K562 (cell line): ENCODE measurements at regions not wholly inside any gene's neighbourhood (a gene's known extent, or its start where the extent isn't known, plus 50 kb on each side); places are given as distances from the start of the nearest gene placed in this dataset.

Experiments used
- ATAC-seq: fragments of 200-7000 bp; cut with Tn5 transposase; 3 replicates; pipeline ENCODE4 v1.9.1; 2020; ENCODE audit warnings: moderate library complexity
- BruUV-seq: library from RNA; stranded (reverse); fragments of 400-500 nt; replicated peaks from 2 replicates; lab custom pipeline; 2021; lab: Mats Ljungman, UMichigan
- CTCF ChIA-PET: fragments of 300-600 bp; formaldehyde crosslinking; extraction: SDS; loops from one replicate; lab custom pipeline; 2021; ENCODE audit warnings: low intra/inter-chr PET ratio; lab: Yijun Ruan, JAX
- POLR2A ChIA-PET: fragments of 300-600, 350-650 bp; sonication (Branson Sonifier 250); formaldehyde crosslinking; extraction: SDS; loops from one replicate; lab custom pipeline; 2021; ENCODE audit warnings: antibody characterized with exemption, inconsistent platforms; lab: Yijun Ruan, JAX
- DNase-seq, 4 experiments: peaks; one replicate each; pipeline versions ENCODE4 v3.0.0 to v3.0.0-alpha.2; 2011 to 2018; ENCODE audit warnings: low spot score in 3 of 4, mixed read lengths in 3 of 4; ENCODE audit errors: extremely low read depth in 1 of 4
- FAIRE-seq: peaks from 2 replicates; lab custom pipeline; 2011; peaks lifted over from hg19 to GRCh38; lab: Jason Lieb, UNC
- H2AFZ ChIP-seq: 2 replicates; pipeline ENCODE4 v1.6.0; 2011; ENCODE audit warnings: low read depth, low read length, control low read depth, inconsistent platforms
- H3K27ac ChIP-seq: fragments of 200-600 bp; 3 replicates; pipeline ENCODE4 v1.8.0; 2011; ENCODE audit warnings: low read depth, mild to moderate bottlenecking, control low read depth, inconsistent platforms, low read length, moderate library complexity, mixed read lengths; ENCODE audit errors: extremely low read depth
- H3K27me3 ChIP-seq, 2 experiments: fragments of 300-600 bp in 1 of 2; 2 replicates in 1 of 2; 3 replicates in 1 of 2; pipeline versions ENCODE4 v1.6.0 to v1.8.0; 2011; ENCODE audit warnings: inconsistent platforms in 2 of 2, low read length in 2 of 2, mild to moderate bottlenecking in 1 of 2, mixed read lengths in 1 of 2, moderate library complexity in 1 of 2; ENCODE audit not compliant: control insufficient read depth in 2 of 2, insufficient read depth in 2 of 2
- H3K36me3 ChIP-seq: fragments of 300-600 bp; 3 replicates; pipeline ENCODE4 v1.8.0; 2011; ENCODE audit warnings: mild to moderate bottlenecking, low read length, inconsistent platforms; ENCODE audit not compliant: control insufficient read depth, insufficient read depth
- H3K4me1 ChIP-seq, 2 experiments: fragments of 200-600 bp in 1 of 2; replicated peaks in 1 of 2; 2 replicates in 1 of 2; 3 replicates in 1 of 2; pipeline versions ENCODE4 v1.5.1 to v1.8.0; 2011; ENCODE audit warnings: inconsistent platforms in 2 of 2, low read length in 2 of 2, mild to moderate bottlenecking in 1 of 2, mixed read lengths in 1 of 2, moderate library complexity in 1 of 2; ENCODE audit not compliant: control insufficient read depth in 2 of 2, insufficient read depth in 2 of 2
- H3K4me2 ChIP-seq: 2 replicates; pipeline ENCODE4 v1.6.1; 2011; ENCODE audit warnings: low read length, control low read depth, inconsistent platforms, mixed read lengths; ENCODE audit not compliant: insufficient read depth
- H3K4me3 ChIP-seq: fragments of 200-600 bp; sonication (generic), shearing (Covaris generic); 2 replicates; pipeline ENCODE4 v1.5.1; 2016; ENCODE audit warnings: control low read depth, inconsistent platforms
- H3K79me2 ChIP-seq: fragments of 200-600 bp; 3 replicates; pipeline ENCODE4 v1.8.0; 2011; ENCODE audit warnings: low read length, inconsistent platforms; ENCODE audit not compliant: control insufficient read depth, insufficient read depth
- H3K9ac ChIP-seq, 2 experiments: 2 replicates each; pipeline versions ENCODE4 v1.6.0 to v1.6.1; 2011; ENCODE audit warnings: low read depth in 2 of 2, low read length in 2 of 2, control low read depth in 1 of 2, inconsistent platforms in 1 of 2, mild to moderate bottlenecking in 1 of 2, mixed read lengths in 1 of 2; ENCODE audit not compliant: insufficient read depth in 1 of 2
- H3K9me1 ChIP-seq: one replicate; pipeline ENCODE4 v1.6.0; 2011; ENCODE audit warnings: inconsistent platforms, mild to moderate bottlenecking, low read length, moderate library complexity; ENCODE audit not compliant: control insufficient read depth, insufficient read depth
- H3K9me3 ChIP-seq: replicated peaks from 2 replicates; pipeline ENCODE4 v1.5.1; 2011; ENCODE audit warnings: low read depth, low read length, inconsistent platforms; ENCODE audit not compliant: control insufficient read depth, insufficient read depth
- H4K20me1 ChIP-seq: replicated peaks from 2 replicates; pipeline ENCODE4 v1.6.1; 2011; ENCODE audit warnings: low read length, inconsistent platforms, mixed read lengths; ENCODE audit not compliant: control insufficient read depth, insufficient read depth
- C11orf30 ChIP-seq: fragments of 450-650 bp; IDR thresholded peaks from 2 replicates; pipeline ENCODE4 v1.6.1; 2016; ENCODE audit warnings: low read depth, mild to moderate bottlenecking
- CEBPG ChIP-seq, 3 experiments: fragments of 200-800 bp in 1 of 3; sonication (Bioruptor generic) in 1 of 3; sonication (generic) in 1 of 3; formaldehyde crosslinking in 1 of 3; IDR thresholded peaks in 2 of 3; conservative IDR thresholded peaks in 1 of 3; 2 replicates each; pipeline versions ENCODE4 v1.6.1 to v1.8.0; 2016 to 2022; ENCODE audit warnings: missing compliant biosample characterization in 2 of 3, missing genetic modification characterization in 2 of 3, mild to moderate bottlenecking in 1 of 3, missing genetic modification reagents in 1 of 3
- FOXP1 ChIP-seq: sonication (generic); formaldehyde crosslinking; IDR thresholded peaks from 2 replicates; pipeline ENCODE4 v1.8.0; 2022; ENCODE audit warnings: mild to moderate bottlenecking, missing genetic modification reagents
- KAT7 ChIP-seq: sonication (generic); formaldehyde crosslinking; IDR thresholded peaks from 2 replicates; pipeline ENCODE4 v1.8.0; 2022; ENCODE audit warnings: missing genetic modification reagents, mild to moderate bottlenecking, borderline replicate concordance
- MEF2D ChIP-seq: conservative IDR thresholded peaks from 2 replicates; pipeline ENCODE4 v1.6.1; 2016; ENCODE audit warnings: low read depth, missing genetic modification characterization, missing compliant biosample characterization
- RBM39 ChIP-seq: fragments of 200-400 bp; formaldehyde crosslinking; optimal IDR thresholded peaks from 2 replicates; pipeline ENCODE3; 2018; ENCODE audit warnings: low read depth, low read length
- SRF ChIP-seq, 2 experiments: fragments of 250-450, 450-650 bp in 1 of 2; sonication (Bioruptor Pico) in 1 of 2; sonication (generic) in 1 of 2; formaldehyde crosslinking; IDR thresholded peaks; 2 replicates each; pipeline versions ENCODE4 v1.5.0 to v1.5.1; 2020 to 2022; ENCODE audit warnings: mild to moderate bottlenecking in 1 of 2, missing genetic modification reagents in 1 of 2
- WGBS: fragments of 100-300 bp; shearing (Covaris generic); methylation state at CpG from one replicate; pipeline ENCODE4 v1.1.6; 2016; ENCODE audit warnings: low coverage, mixed read lengths; ENCODE audit not compliant: insufficient coverage; ENCODE audit errors: missing lambda C conversion rate; 5-methylcytosine and 5-hydroxymethylcytosine counted together
- in situ Hi-C: fragments of 300-500 bp; cut with MboI; formaldehyde crosslinking; loops from 4 replicates; pipeline ENCODE4 v1.15.0; 2018; ENCODE audit warnings: inconsistent platforms, mixed read lengths
- intact Hi-C: fragments of 100-400 bp; cut with micrococcal nuclease; formaldehyde crosslinking; loops from 2 replicates; pipeline ENCODE4 v1.14.2; 2022
- TF ChIP-seq, protein P1 (sequence below), 2 experiments: fragments of 250-450 bp in 1 of 2; fragments of 450-650 bp in 1 of 2; sonication (Bioruptor Pico) in 1 of 2; IDR thresholded peaks; 2 replicates each; pipeline versions ENCODE4 v1.6.1 to v1.8.0; 2016 to 2021; ENCODE audit warnings: mild to moderate bottlenecking in 2 of 2, moderate library complexity in 2 of 2, missing compliant biosample characterization in 1 of 2, missing genetic modification characterization in 1 of 2
- TF ChIP-seq, protein P2 (sequence below): fragments of 250-450 bp; sonication (Bioruptor Pico); IDR thresholded peaks from 2 replicates; pipeline ENCODE4 v1.4.0; 2020; ENCODE audit warnings: mild to moderate bottlenecking, moderate library complexity, borderline replicate concordance
- TF ChIP-seq, protein P3 (sequence below): fragments of 450-650 bp; formaldehyde crosslinking; IDR thresholded peaks from 2 replicates; pipeline ENCODE4 v1.4.0; 2020; ENCODE audit warnings: mild to moderate bottlenecking, moderate library complexity

DNA sequence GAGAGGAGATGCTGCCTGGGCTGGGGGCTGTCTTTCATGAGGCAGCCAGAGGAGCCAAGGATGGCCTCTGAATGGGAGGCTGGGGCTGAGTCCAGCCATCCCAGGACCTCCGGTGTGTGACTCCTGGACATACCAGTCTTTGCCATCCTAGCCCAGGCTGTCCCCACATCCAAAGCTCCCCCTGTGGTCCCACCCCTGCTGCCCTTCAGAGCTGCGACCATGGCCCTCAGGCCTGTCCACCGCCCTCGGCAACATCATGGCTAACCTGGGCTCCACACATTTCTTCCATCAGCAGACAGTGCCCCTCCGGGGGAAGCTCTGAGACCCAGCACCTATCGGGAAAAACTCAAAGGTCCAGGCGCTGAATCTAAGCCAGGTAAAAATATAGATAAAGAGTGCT, 324.4 kb downstream of the MN1 start:
- ATAC-seq (no peak), FAIRE-seq (no peak), DNase-seq (no peak)
- no peak overlapping the region for H3K9ac ChIP-seq
- 0% methylated on average over 7 of the region's 7 CpGs for WGBS
- TF ChIP-seq C11orf30 (no peak), FOXP1 (CRISPR knock-in tag) (no peak), KAT7 (CRISPR knock-in tag) (no peak), RBM39 (no peak), SRF (CRISPR knock-in tag; IDR thresholded peaks at IDR 0.05) (no peak), CEBPG (CRISPR knock-in tag; IDR thresholded peaks at IDR 0.05) (no peak), CEBPG (tag; conservative IDR thresholded peaks at IDR 0.05 in 1 of 2, IDR thresholded peaks at IDR 0.05 in 1 of 2) (no peak), MEF2D (tag) (no peak)
- TF ChIP-seq, protein P1, sequence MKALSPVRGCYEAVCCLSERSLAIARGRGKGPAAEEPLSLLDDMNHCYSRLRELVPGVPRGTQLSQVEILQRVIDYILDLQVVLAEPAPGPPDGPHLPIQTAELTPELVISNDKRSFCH (CRISPR knock-in tag; IDR thresholded peaks at IDR 0.05), result no peak
- TF ChIP-seq, protein P1 (tag; IDR thresholded peaks at IDR 0.05), result no peak
- TF ChIP-seq, protein P2, sequence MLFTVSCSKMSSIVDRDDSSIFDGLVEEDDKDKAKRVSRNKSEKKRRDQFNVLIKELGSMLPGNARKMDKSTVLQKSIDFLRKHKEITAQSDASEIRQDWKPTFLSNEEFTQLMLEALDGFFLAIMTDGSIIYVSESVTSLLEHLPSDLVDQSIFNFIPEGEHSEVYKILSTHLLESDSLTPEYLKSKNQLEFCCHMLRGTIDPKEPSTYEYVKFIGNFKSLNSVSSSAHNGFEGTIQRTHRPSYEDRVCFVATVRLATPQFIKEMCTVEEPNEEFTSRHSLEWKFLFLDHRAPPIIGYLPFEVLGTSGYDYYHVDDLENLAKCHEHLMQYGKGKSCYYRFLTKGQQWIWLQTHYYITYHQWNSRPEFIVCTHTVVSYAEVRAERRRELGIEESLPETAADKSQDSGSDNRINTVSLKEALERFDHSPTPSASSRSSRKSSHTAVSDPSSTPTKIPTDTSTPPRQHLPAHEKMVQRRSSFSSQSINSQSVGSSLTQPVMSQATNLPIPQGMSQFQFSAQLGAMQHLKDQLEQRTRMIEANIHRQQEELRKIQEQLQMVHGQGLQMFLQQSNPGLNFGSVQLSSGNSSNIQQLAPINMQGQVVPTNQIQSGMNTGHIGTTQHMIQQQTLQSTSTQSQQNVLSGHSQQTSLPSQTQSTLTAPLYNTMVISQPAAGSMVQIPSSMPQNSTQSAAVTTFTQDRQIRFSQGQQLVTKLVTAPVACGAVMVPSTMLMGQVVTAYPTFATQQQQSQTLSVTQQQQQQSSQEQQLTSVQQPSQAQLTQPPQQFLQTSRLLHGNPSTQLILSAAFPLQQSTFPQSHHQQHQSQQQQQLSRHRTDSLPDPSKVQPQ (CRISPR knock-in tag), result no peak
- TF ChIP-seq, protein P3, sequence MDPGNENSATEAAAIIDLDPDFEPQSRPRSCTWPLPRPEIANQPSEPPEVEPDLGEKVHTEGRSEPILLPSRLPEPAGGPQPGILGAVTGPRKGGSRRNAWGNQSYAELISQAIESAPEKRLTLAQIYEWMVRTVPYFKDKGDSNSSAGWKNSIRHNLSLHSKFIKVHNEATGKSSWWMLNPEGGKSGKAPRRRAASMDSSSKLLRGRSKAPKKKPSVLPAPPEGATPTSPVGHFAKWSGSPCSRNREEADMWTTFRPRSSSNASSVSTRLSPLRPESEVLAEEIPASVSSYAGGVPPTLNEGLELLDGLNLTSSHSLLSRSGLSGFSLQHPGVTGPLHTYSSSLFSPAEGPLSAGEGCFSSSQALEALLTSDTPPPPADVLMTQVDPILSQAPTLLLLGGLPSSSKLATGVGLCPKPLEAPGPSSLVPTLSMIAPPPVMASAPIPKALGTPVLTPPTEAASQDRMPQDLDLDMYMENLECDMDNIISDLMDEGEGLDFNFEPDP, result no peak
- no peak overlapping the region for H3K27ac ChIP-seq
- in situ Hi-C loops, result no loop called here
- H3K4me3 ChIP-seq, result no peak overlapping the region
- peaks cover 0 to 18% of the 10 kb centered on the region in 2 experiments; a peak in 2 of 5 replicates for H3K27me3 ChIP-seq
- no peaks in the 10 kb centered on the region for H3K79me2 ChIP-seq
- intact Hi-C loops, result no loop called here
- no peaks in the 10 kb centered on the region for H3K9me3 ChIP-seq
- no peaks in the 10 kb centered on the region for H3K9me1 ChIP-seq
- no peaks in the 10 kb centered on the region for H3K36me3 ChIP-seq
- ChIA-PET POLR2A (interaction anchor here (0.8 to 1.1 kb wide), 3 partner anchors 9 to 514 kb away, joined by 3 read pairs; no protein-coding TSS in a partner anchor), CTCF (no interaction called here)
- no peaks in the 10 kb centered on the region; the same call in 1 of the 2 replicates for H4K20me1 ChIP-seq
- H3K4me1 ChIP-seq, result no peaks in the 10 kb centered on the region
- no peak overlapping the region for H3K4me2 ChIP-seq
- BruUV-seq, result no TSS peak
- H2AFZ ChIP-seq, result no peak overlapping the region
